DMS53 (cell line): ENCODE measurements at regions not wholly inside any gene's neighbourhood (a gene's known extent, or its start where the extent isn't known, plus 50 kb on each side); places are given as distances from the start of the nearest gene placed in this dataset.

ENCODE experiments used
- DNase-seq: peaks from one replicate; lab custom pipeline; 2025; lab: John Stamatoyannopoulos, UW

DNA sequence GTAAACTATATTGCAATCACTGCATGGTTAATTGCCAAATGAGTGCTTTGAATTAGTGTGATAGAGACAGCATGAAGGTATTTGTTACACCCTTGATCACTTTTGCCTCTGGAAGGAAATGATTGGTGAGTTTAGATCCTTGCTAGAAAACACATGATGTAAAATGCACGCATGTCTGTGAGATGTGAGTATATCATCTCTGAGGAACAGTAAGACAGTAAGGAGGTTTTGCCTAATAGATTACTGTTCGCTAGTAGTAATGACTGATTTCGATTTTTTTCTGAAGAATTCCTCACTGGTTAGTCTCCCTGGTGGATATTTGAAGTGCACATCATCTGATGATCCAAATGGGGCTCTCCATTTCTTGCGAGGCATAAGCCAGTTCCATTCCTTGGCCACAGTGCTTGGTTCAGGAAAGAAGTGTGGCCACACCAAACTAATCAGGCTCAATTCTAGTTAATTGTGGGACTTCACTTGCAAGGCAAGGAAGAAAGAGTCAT is 156.4 kb upstream of the ADRA1B start:
- no peak for DNase-seq

DNA sequence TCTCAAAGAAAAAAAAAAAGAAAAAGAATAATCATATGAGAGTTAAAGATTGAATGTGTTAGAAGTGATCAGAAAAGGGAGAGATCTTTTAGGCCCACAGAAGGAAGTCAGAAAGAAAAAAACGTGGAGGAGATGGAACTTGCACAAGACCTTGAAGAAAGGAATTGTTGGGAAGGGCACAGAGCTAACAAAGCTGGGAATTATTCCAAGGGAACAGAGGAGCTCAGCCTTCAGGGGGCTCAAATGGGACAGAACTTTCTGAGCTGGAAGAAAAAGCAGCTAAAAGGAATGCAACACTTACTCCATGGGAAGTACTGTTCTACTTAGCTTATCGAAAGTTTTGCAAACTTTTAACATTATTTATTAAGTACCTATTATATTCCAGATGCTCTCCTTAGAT is 153.4 kb upstream of the ADRA1B start:
- DNase-seq = no peak

- DNase-seq = no peak
Observed at GRCh38 chr5:159763562-159763961, 152.7 kb upstream of the ADRA1B start.

- DNase-seq = no peak
Observed at GRCh38 chr5:159764283-159765134, 151.8 kb upstream of the ADRA1B start.

DNA sequence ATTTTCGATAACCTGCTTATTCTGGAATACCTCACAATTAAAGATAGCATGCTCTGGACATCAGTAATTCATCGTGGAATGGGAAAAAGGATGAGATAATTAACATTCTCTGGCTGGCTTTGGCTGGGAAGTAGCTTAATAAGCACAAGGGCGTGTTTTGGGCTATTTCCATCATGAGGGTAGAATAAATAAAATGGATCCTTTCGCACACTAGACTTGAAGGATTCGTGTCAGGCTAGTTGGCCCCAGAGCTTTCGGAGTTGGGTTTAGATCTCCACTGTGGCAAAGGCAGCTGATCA is 151.2 kb upstream of the ADRA1B start:
- no peak for DNase-seq

GRCh38 chr5:159765760-159766517 is 150.3 kb upstream of the ADRA1B start:
- no peak for DNase-seq

DNA sequence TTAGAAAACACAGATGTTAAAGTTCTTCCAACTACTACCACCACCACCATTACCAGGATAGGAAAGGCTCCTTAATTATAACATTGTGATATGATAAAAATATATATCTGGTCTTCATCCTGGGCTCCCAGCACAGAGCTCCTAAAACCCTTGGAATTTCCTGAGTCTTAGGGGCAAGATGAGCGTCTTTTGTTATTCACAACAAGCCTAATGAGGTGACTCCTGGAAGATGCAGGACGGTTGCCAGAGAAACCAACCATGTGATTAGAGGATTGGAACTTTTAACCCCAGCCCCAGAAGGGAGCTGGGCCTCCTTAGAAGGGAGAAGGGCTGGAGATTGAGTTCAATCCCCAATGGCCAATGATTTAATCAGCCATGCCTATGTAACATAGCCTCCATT is 148.0 kb upstream of the ADRA1B start:
- DNase-seq = no peak

- no peak for DNase-seq
Observed at GRCh38 chr5:159772698-159773061, 143.6 kb upstream of the ADRA1B start.

DNA sequence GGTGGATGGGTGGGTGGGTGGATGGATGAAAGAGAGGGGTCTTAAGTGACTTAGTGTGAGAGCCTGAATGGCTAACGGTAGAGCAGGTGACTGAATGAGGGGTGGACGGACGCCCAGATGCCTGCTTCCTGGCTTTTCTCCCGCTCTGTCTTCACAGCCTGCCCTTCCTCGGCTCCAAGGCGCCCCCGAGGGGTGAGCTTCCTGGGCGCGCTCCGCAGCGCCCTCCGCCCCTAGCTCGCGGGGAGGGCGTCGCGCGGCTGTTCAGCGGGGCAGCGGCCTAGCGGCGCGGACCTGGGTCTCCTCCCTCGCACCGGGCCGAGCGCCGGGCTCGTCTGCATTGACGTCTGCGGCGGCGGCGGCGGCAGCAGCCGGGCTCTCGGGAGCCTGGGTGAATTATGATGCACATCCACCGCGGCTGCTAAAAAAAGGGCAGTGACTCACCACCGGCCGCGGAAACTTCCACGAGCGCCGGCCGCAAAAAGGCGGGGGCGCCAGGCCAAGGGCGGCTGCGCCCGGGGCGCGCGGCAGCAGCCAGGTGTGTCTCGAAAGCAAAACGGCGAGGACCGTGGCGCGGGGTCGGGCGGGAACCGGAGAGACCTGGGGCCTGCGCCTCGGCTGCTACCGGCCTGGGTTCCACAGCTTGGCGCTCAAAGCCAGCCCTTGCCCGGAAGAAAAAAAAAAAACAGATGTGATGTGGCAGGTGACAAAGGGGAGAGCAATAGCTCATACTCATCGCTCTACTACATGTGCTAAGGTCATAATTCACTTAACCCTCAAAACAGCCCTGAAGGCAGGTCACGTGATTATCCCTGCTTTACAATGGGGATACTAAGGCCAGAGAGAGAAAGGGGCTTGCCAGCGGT is 143.0 kb upstream of the ADRA1B start:
- DNase-seq = peak; percentile 96

DNA sequence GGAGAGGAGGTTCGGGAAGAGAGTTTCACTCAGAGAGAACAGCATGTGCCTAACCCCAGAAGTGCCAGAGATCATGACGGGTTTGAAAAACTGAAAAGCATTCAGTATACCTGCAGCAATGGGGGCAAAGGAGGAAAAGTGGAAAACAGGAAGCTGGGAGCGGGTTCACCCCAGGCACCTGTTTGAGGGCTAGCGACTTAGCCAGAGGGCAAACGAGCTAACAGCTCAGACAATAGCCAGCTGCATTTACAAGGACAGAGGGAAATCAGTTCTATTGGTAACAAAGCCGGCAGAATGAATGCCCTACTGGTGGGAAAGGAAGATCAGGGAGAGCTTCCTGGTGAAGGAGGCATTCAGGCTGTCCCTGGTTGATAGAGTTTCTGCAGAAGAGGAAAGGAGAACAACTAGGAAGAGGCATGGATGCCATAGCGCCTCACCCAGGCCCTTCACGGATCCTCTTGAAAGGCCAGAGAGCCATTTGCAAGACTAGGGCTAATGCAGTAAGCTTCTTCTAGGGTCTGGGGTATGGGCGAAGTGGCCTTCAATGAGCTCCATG is 141.7 kb upstream of the ADRA1B start:
- peak; percentile 20 for DNase-seq

GRCh38 chr5:159775890-159776289 is 140.4 kb upstream of the ADRA1B start:
- DNase-seq = no peak

- DNase-seq = no peak
Observed at GRCh38 chr5:159777049-159777660, 139.1 kb upstream of the ADRA1B start.

DNA sequence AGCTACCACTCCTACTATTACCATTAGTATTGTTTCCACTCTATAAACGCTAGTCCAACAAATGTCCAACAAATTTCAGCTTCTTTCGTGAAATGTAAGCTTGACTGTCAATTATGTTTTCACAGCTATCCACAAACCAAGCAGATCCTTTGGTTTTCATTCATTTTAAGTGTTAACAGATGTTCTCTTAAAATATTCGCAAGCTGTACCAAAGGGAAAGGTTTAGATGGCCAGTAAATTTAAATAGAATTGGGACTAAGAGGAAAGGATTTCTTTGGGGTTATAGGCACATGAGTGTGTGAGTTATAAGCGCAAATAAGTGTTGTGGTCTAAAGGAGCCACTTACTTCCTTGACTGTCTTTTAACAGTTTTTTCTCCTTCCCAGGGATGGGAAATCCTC is 136.8 kb upstream of the ADRA1B start:
- DNase-seq = no peak

GRCh38 chr5:159780246-159780645 is 136.0 kb upstream of the ADRA1B start:
- DNase-seq = no peak

DNA sequence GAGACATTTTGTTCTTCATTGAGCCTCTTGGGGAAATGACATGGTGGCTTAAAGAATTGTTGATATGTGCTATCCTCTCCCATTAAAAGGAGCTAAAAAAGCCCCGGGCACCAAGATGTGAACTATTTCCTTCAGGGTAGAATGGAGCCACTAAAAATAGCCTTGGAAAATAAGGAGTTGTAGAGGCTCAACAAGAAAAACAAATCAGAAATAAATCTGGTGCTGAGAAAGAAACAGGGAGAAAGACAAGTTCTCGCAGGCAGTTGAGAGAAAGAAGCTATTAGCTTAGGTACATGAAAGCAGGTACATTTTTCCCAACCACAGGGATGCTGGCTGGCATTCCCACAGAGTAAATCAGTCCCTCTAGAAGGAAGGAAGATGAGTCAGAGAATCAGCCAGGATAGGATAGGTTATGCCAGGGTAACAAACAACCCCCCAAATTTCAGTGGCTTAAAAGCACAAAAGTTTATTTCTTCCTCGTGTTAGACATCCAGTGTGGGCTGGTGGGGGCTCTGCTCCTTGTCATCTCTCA is 134.6 kb upstream of the ADRA1B start:
- no peak for DNase-seq

DNA sequence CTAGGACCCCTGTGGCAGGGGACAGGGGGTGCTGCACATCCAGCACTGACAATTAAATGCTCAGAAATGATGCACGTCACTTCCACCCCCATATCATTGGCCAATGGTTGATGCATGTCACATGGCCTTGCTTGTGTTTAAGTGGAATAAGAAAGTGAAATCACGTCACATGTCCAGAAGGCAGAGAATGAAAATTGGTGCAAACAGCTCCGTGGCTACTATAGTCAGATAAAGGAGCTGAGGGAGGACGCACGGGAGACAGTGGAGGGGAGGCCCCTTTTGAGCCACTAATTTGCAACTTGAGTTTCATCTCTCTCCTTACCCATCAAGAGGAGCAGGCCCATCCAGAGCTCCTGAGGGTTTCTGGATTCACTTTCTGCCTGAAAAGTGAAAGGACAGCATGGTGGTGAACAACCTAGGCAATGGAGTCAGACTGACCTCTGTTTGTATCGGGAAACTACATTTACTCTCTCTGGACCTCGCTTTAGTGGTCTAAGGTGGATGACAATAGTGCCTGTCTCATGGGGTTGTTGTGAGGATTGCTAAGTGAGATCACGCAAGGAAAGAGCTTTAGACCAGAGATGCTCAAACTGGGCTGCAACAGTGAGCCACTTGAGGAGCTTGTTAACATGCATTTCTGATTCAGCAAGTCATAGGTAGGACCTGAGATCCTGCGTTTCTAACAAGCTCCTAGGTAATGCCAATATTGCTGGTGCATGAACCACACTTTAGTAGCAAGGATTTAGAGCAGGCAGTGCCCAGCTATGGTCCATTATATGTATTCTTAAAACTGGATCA is 133.9 kb upstream of the ADRA1B start:
- DNase-seq = no peak

- no peak for DNase-seq
Observed at GRCh38 chr5:159782995-159783300, 133.3 kb upstream of the ADRA1B start.

- DNase-seq = no peak
Observed at GRCh38 chr5:159783726-159784247, 132.5 kb upstream of the ADRA1B start.

DNA sequence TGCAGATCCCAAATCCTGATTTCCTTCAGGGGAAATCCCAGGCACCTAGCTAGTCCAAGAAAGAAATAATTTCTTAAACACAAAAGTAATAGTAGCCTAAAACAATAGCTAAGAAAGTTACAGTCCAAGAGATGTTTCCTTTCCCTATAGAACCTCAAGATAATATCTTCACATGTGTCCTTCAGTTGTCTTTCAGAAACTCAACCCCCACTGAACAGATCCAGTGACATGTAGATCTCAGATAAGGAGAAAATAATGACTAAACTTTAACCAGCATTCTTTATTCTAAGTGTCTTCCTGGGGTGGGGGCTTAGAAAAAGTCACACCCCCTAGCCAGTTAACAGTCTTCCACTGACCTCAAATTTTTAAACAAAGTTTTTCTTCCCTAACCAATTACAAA is 131.3 kb upstream of the ADRA1B start:
- DNase-seq = no peak

GRCh38 chr5:159785656-159786055 is 130.6 kb upstream of the ADRA1B start:
- DNase-seq = no peak

- DNase-seq = no peak
Observed at GRCh38 chr5:159786201-159786600, 130.1 kb upstream of the ADRA1B start.
